ENCODE measurements at regions not wholly inside any gene's neighbourhood (a gene's known extent, or its start where the extent isn't known, plus 50 kb on each side); places are given as distances from the start of the nearest gene placed in this dataset.
"Not testable (repeated sequence)": the region's sequence is repeated elsewhere in the genome, so short reads cannot be mapped to it uniquely, and the experiment has no call there.

DNA sequence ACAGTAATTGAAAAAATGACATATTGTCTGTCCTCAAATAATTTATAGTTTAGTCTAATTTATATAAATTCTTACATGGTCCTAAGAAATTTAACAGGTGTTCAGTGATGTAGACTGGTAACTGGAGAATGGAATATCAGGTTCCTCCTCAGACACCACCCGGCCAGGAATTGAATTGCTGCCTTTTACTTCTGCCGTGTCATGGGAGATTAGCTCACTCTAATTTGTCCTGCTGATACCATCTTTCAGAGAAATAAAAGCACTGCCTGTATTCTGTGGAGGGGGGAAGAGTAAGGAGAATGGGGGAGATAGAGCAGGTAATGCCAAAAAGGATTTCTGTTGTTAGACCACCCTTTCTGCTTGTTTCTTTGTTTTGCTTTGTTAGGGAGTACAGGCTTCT is 125.2 kb upstream of the KLHL4 start:
- POLR2A ChIA-PET: no interaction called here
- intact Hi-C loops (cut with DNase I, micrococcal nuclease): no loop called here
- no peak overlapping the region for H3K4me3 Mint-ChIP-seq
- no peaks in the 10 kb centered on the region for H3K36me3 Mint-ChIP-seq (ENCODE audit: low read depth)
- no peaks in the 10 kb centered on the region for H3K4me1 Mint-ChIP-seq
- DNase-seq: no peak
- no peak overlapping the region for H3K27ac Mint-ChIP-seq
- no peak for ATAC-seq
- CTCF ChIA-PET: no interaction called here
- peaks cover 4% of the 10 kb centered on the region for H3K9me3 Mint-ChIP-seq (ENCODE audit: low read depth)
- no peaks in the 10 kb centered on the region for H3K27me3 Mint-ChIP-seq

DNA sequence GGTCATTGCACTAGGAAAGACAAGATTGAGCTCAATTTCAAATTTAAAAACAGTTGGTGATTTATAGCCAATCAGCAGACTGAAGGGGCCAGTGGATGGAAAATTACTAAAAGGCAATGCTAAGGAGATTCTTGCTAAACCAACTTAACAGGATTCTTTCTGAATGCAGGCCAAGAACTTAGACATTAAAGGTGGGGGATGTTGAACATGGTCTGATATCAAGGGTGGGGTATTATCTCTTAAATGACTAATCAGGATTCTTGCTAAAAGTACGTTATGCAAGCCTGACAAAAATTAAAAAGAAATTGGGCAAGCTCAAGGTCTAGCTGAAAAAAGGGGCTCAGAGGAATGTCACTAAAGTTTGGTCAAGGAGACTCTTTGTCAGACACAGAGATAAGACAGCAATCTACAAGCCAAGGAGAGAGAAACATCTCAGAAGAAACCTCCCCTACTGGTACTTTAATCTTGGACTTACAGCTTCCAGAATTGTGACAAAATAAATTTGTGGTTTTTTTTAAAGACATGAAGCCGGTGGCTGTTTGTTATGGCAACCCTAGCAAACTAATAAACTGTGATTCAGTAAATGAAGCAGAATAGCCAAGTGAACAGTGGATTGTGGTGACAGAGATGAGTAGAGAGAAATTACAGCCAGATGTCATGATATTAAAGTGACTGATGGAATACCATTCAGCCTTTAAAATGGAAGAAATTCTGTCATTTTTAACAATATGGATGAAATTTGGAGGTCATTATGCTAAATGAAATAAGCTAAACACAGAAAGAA is 120.3 kb upstream of the KLHL4 start:
- Mint-ChIP-seq H3K27ac (no peak overlapping the region), H3K4me3 (no peak overlapping the region), H3K27me3 (no peaks in the 10 kb centered on the region), H3K9me3 (ENCODE audit: low read depth) (peaks cover 8% of the 10 kb centered on the region), H3K36me3 (ENCODE audit: low read depth) (no peaks in the 10 kb centered on the region), H3K4me1 (no peaks in the 10 kb centered on the region)
- ChIA-PET POLR2A (no interaction called here), CTCF (no interaction called here)
- DNase-seq (no peak), ATAC-seq (no peak)
- intact Hi-C loops (cut with DNase I, micrococcal nuclease): no loop called here

- ChIA-PET POLR2A (no interaction called here), CTCF (no interaction called here)
- Mint-ChIP-seq H3K9me3 (ENCODE audit: low read depth) (peaks cover 7% of the 10 kb centered on the region), H3K27me3 (no peaks in the 10 kb centered on the region), H3K36me3 (ENCODE audit: low read depth) (no peaks in the 10 kb centered on the region), H3K4me1 (no peaks in the 10 kb centered on the region), H3K4me3 (no peak overlapping the region), H3K27ac (no peak overlapping the region)
- DNase-seq (no peak), ATAC-seq (no peak)
- intact Hi-C loops (cut with DNase I, micrococcal nuclease): no loop called here
These were observed 115.3 kb upstream of the KLHL4 start for GRCh38 chrX:87402256-87402655.

- CTCF ChIA-PET: no interaction called here
- Mint-ChIP-seq H3K36me3 (ENCODE audit: low read depth) (no peaks in the 10 kb centered on the region), H3K4me3 (no peak overlapping the region), H3K27ac (no peak overlapping the region), H3K27me3 (no peaks in the 10 kb centered on the region), H3K4me1 (no peaks in the 10 kb centered on the region), H3K9me3 (ENCODE audit: low read depth) (peaks cover 7% of the 10 kb centered on the region)
- intact Hi-C loops (cut with DNase I, micrococcal nuclease): no loop called here
- no peak for DNase-seq
- POLR2A ChIA-PET: no interaction called here
- no peak for ATAC-seq
These were observed 114.1 kb upstream of the KLHL4 start for GRCh38 chrX:87403551-87403950.

- Mint-ChIP-seq H3K9me3 (ENCODE audit: low read depth) (peaks cover 2% of the 10 kb centered on the region), H3K36me3 (ENCODE audit: low read depth) (no peaks in the 10 kb centered on the region), H3K4me1 (no peaks in the 10 kb centered on the region), H3K27me3 (no peaks in the 10 kb centered on the region), H3K4me3 (no peak overlapping the region), H3K27ac (no peak overlapping the region)
- ATAC-seq (no peak), DNase-seq (no peak)
- ChIA-PET CTCF (no interaction called here), POLR2A (no interaction called here)
- intact Hi-C loops (cut with DNase I, micrococcal nuclease): no loop called here
These were observed 108.3 kb upstream of the KLHL4 start for GRCh38 chrX:87409113-87409841.

DNA sequence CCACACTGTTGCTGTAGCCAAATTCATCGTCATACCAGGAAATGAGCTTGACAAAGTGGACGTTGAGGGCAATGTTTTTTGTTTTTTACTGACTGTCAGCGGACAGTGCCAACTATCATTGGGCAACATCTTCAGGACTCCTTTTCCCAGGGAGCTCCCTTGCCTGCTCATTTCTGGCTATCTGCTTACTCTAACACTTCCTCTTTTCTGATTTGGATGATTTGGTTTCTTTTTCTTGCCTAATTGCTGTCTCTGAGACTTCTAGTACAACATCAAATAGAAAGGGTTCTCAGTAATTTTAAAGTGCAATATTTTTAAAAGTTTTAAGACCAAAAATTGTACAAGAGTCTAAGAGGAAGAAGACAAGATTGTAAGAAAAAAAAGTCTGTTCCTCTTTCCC is 92.0 kb upstream of the KLHL4 start:
- DNase-seq (no peak), ATAC-seq (no peak)
- H3K36me3 Mint-ChIP-seq (ENCODE audit: low read depth): no peaks in the 10 kb centered on the region
- ChIA-PET POLR2A (no interaction called here), CTCF (no interaction called here)
- H3K4me1 Mint-ChIP-seq: no peaks in the 10 kb centered on the region
- no peak overlapping the region for H3K4me3 Mint-ChIP-seq
- intact Hi-C loops (cut with DNase I, micrococcal nuclease): no loop called here
- H3K27ac Mint-ChIP-seq: no peak overlapping the region
- no peaks in the 10 kb centered on the region for H3K27me3 Mint-ChIP-seq
- H3K9me3 Mint-ChIP-seq (ENCODE audit: low read depth): peaks cover 5% of the 10 kb centered on the region

DNA sequence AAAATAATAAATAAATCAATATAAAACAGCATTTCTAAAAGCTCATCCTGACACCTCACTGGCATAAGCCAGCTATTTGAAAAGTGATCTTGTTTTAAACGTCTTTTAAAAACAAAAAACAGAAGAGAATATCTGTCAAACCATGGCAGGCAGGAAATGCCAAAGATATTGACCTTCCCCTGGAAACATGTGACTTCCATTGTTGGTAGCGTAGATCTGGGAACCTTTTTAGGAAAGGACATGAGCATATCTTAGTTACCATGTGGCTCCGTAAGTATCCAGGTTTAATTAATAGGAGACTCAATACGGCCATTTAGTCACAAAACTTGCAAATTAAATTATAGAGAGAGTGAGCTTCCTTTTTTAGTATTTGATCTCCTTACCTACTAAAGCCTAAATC is 83.0 kb upstream of the KLHL4 start:
- DNase-seq (no peak), ATAC-seq (no peak)
- intact Hi-C loops (cut with DNase I, micrococcal nuclease): no loop called here
- H3K36me3 Mint-ChIP-seq (ENCODE audit: low read depth): no peaks in the 10 kb centered on the region
- ChIA-PET POLR2A (no interaction called here), CTCF (no interaction called here)
- H3K4me1 Mint-ChIP-seq: no peaks in the 10 kb centered on the region
- H3K4me3 Mint-ChIP-seq: no peak overlapping the region
- no peak overlapping the region for H3K27ac Mint-ChIP-seq
- H3K27me3 Mint-ChIP-seq: no peaks in the 10 kb centered on the region
- H3K9me3 Mint-ChIP-seq (ENCODE audit: low read depth): no peaks in the 10 kb centered on the region

DNA sequence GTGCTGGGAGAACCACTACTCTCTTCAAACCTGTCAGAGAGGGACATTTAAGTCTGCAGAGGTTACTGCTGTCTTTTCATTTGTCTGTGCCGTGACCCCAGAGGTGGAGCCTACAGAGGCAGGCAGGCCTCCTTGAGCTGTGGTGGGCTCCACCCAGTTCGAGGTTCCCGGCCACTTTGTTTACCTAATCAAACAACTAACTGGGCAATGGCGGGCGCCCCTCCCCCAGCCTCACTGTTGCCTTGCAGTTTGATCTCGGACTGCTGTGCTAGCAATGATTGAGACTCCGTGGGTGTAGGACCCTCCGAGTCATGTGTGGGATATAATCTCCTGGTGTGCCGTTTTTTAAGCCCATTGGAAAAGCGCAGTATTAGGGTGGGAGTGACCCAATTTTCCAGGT is 69.0 kb upstream of the KLHL4 start:
- H3K27me3 Mint-ChIP-seq; H3K36me3 Mint-ChIP-seq (ENCODE audit: low read depth); ATAC-seq; DNase-seq; H3K27ac Mint-ChIP-seq; H3K9me3 Mint-ChIP-seq (ENCODE audit: low read depth); H3K4me1 Mint-ChIP-seq; H3K4me3 Mint-ChIP-seq; CTCF ChIA-PET; POLR2A ChIA-PET; intact Hi-C loops (cut with DNase I, micrococcal nuclease): not testable (repeated sequence)

GRCh38 chrX:87465757-87466156 is 51.8 kb upstream of the KLHL4 start:
- intact Hi-C loops (cut with DNase I, micrococcal nuclease); POLR2A ChIA-PET; H3K4me3 Mint-ChIP-seq; H3K4me1 Mint-ChIP-seq; H3K36me3 Mint-ChIP-seq (ENCODE audit: low read depth); DNase-seq; CTCF ChIA-PET; H3K9me3 Mint-ChIP-seq (ENCODE audit: low read depth); H3K27ac Mint-ChIP-seq; H3K27me3 Mint-ChIP-seq; ATAC-seq: not testable (repeated sequence)
